Esophagus muscularis mucosa (tissue), 3 donors: ENCODE measurements at regions not wholly inside any gene's neighbourhood (a gene's known extent, or its start where the extent isn't known, plus 50 kb on each side); places are given as distances from the start of the nearest gene placed in this dataset.

Experiments
- CTCF ChIP-seq, 3 experiments: fragments of 200-600 bp in 2 of 3; fragments of 450-650 bp in 1 of 3; sonication (generic) in 2 of 3; IDR thresholded peaks; one replicate each; pipeline ENCODE4 v1.5.1; 2017 to 2019; ENCODE audit warnings: antibody characterized with exemption in 3 of 3, mild to moderate bottlenecking in 2 of 3, moderate library complexity in 1 of 3
- POLR2A ChIP-seq: fragments of 450-650 bp; IDR thresholded peaks from one replicate; pipeline ENCODE4 v1.6.1; 2017; ENCODE audit warnings: antibody characterized with exemption, moderate library complexity, mild to moderate bottlenecking, low read depth

DNA sequence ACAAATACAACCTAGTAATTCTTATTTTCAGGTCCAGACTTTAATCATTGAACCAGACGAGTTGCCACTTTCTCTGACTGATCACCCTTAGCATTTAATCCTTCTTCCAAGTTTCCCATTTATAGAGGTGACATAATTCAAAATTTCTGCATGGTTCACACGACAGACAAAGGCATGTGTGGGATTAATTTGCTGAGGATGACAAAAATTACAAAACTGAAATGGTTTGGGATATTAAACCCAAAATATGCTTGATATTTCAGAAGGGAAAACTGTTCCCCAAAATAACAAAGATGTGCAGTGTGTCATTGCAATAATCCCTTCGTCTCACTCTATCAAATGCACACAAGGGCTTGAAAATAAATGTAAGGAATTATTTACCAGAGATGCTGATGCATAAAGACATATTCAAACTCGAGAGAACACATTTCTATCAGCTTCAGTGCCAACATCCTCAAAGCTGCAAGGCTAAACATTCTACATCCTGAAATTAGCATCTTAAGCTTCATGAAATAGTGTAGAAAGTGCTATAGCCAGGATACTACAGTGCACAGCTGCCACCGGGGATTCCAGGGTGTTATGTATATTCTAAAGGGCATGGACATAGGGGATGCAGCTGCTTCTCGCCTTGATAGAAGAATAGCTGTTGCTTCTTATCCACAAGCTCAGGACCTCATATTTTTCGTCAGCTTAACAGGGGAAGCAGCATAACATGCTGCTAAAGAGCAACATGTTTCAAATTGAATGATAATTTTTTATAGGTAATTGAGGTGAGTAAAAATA is 198.7 kb upstream of the SLITRK1 start:
- no peak for TF ChIP-seq CTCF (IDR thresholded peaks at IDR 0.05)
- TF ChIP-seq POLR2A: no peak
